Inflammatory macrophage treated with lipopolysaccharide for 4 hours (primary cell): ENCODE measurements at regions not wholly inside any gene's neighbourhood (a gene's known extent, or its start where the extent isn't known, plus 50 kb on each side); places are given as distances from the start of the nearest gene placed in this dataset.
"Not testable (repeated sequence)": the region's sequence is repeated elsewhere in the genome, so short reads cannot be mapped to it uniquely, and the experiment has no call there.

ENCODE experiments used
- DNase-seq: peaks from one replicate; pipeline ENCODE4 v3.0.0-alpha.2; 2020

- no peak for DNase-seq
Observed at GRCh38 chr2:76252704-76253103, 542.0 kb upstream of the GCFC2 start.

DNA sequence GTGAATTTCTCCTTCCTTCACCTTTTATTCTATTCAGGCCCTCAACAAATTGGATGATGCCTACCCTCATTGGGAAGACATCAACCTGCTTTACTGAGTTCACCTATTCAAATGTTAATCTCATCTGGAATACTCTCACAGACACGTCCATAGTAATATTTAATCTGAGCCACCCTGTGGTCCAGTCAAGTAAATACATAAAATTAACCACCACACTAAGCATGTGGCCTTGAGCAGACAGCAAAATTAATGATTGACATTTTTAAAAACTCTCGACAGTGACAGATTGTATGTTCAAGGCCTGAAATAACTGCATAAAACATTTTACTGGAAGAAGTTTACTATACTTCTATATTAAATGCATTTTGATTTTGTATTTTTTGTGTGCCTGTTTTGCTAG lies 540.6 kb upstream of the GCFC2 start:
- no peak for DNase-seq

GRCh38 chr2:76247006-76247405 lies 536.3 kb upstream of the GCFC2 start:
- no peak for DNase-seq

GRCh38 chr2:76211991-76212985 lies 501.6 kb upstream of the GCFC2 start:
- no peak for DNase-seq

GRCh38 chr2:76210551-76210950 lies 499.8 kb upstream of the GCFC2 start:
- no peak for DNase-seq

DNA sequence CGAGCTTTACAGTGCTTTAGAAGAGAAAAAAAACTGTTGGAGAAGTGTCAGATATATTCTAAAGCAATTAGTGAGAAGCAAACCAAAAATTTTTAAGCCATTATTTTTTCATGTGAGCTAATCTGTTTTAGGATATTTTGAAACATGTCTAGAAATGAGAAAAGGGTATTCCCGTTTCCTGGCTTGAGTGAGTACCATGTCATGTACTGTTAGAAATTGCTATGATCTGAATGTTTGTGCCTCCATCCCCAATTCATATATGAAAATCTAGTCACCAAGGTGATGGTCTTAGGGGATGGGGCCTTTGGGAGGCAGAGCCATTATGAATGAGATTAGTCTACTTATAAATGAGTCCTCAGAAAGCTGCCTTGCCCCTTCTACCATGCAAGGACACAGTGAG lies 493.3 kb upstream of the GCFC2 start:
- DNase-seq = no peak

DNA sequence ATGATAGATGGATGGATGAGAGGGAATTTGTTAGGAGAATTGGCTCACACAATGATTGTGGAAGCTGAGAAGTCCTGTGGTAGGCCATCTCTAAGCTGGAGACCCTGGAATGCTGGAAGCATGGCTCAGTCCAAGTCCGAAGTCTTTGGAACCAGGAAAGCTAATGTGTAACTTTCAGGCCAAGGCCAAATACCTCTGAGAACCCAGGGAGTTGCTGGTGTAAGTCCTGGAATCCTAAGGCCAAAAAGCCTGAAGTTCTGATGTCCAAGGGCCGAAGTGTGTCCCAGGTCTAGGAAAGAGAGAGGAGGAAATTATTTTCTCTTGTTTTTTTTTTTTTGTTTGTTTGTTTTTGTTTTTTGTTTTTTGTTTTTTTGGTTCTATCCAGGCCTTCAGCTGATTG lies 492.2 kb upstream of the GCFC2 start:
- no peak for DNase-seq

DNA sequence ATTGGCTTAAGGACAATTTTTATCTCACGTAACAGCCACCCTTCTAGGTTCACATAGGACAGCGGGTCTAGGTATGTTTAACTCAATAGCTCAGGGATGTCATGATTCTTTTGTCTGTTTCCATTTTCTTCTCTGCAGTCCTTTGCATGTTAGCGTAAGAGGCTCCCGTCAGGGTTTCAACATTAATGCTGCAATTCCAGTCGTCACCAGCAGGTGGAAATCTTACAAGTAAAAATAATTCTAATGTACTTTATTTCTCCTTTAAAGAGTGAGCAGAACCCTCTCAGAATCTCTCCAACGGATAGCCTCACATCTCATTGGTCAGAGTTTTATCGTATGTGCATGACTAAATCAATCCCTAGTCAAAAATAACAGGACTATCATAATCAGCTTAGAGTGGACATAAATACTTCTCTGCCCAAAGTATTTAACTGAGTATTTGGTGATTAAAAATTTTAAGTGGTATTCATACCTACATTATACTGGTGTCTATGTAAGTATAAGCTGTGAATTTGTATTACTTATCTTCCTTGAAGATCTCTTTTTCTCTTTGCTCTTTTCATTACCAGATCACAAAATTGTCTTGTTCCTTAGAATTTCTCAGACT lies 487.2 kb upstream of the GCFC2 start:
- peak; percentile 56 for DNase-seq

DNA sequence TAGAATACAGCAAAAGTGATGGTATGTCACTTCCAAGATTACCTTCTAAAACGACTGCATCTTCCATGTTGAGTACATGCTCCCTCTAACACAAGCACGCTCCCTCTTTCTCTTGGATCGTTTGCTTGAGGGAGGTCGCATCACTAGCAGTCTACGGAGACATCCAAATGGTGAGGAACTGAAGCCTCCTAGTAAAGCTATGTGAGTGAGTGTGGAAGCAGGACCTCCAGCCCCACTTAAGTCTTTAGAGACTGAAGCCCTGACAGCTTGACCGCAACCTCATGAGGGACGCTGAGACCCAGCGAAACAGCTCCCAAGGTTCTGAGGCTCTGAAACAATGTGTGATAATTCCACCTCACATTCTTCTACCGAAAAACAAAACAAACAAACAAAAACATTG lies 486.7 kb upstream of the GCFC2 start:
- DNase-seq = no peak

- no peak for DNase-seq
Observed at GRCh38 chr2:76194031-76194775, 483.5 kb upstream of the GCFC2 start.

DNA sequence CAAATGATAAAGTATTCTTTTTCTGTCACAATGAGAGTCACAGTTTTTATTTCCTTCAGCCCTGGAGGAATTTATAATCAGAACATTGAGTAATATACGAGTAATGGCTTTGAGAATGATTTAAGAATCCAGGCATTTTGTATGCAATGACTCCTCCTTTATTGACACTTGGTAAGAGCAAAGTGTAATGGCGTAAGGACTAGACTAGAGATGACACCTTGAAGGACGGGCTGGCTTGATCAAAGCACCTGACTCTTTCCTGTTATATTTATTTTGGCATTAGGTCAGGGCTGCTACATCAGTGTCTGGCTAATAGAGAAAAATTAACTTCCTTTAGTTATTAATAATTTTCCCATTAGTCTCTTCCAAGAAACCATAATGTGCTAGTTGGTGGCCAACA lies 482.4 kb upstream of the GCFC2 start:
- DNase-seq = no peak

GRCh38 chr2:76188334-76189008 lies 477.8 kb upstream of the GCFC2 start:
- no peak for DNase-seq

DNA sequence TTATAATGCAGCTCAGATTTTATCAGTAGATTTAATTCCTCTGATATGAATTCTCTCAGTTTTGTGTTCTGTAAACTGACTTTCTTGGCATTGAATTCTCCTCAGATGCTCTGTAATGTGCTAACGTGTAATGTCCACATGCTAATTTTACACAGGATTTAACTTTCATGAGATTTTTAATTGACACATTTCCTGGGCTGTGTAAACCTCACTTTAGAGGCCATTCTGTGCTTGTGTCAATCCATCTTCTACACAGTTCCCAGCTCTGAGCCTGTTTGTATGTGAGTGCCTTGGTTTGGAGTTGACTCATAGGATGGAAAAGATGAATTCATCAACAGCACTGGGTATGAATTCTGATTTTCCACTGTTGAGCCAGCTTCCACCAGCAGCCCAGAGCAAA lies 476.7 kb upstream of the GCFC2 start:
- DNase-seq = no peak

DNA sequence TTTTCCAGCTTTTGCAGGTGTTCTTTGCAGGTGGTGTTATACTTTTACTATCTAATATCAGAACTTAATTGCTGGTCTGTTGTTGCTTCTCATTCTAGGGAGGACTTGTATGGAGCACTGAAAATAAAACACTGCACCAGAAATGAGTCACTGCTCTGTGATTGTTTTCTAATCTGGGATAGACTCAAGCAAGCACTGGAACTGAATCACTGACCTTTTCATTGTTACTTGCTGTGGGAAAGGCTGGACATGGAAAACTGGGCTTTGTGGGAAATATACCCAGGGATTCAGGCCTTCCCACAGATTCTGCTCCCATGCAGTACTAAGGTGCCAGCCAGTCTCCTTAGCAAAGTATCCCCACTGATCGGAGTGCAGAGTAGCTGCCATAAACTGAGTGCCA lies 470.0 kb upstream of the GCFC2 start:
- no peak for DNase-seq

- no peak for DNase-seq
Observed at GRCh38 chr2:76178610-76179009, 467.9 kb upstream of the GCFC2 start.

- DNase-seq = no peak
Observed at GRCh38 chr2:76175295-76175694, 464.6 kb upstream of the GCFC2 start.

DNA sequence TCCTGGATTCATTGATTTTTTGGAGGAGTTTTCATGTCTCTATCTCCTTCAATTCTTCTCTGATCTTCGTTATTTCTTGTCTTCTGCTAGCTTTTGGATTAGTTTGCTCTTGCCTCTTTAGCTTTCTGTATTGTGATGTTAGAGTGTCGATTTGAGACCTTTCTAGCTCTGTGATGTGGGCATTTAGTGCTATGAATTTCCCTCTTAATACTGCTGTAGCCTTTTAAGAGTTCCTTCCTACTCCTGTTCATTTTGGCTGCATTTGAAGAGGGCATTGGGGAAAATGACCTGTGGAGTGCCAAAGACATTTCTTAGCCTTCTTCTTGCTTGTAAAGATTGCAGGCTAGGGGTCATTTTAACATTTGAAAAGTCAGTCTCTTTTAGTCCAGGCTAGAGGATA lies 463.8 kb upstream of the GCFC2 start:
- DNase-seq = no peak

- not testable (repeated sequence) for DNase-seq
Observed at GRCh38 chr2:76173206-76173605, 462.5 kb upstream of the GCFC2 start.

GRCh38 chr2:76172154-76172595 lies 461.5 kb upstream of the GCFC2 start:
- DNase-seq = not testable (repeated sequence)

DNA sequence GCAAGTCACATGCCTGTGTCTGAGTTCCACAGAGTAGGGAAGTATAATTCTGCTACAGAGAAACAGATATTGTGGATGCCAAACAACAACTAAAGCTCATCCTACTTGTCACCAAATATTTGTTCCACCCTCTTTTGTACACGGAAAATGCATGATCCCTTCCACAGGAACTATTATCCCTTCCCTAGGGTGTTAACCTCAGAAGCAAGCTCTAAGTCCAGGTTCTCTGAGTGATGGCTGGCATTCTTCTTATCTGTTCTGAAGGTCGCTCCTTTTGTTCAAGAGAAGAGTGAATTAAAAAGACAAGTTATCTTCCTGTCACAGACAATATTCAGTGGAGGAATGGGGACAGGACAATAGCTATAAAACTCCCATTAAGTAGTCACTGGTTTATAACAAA lies 460.1 kb upstream of the GCFC2 start:
- no peak for DNase-seq

DNA sequence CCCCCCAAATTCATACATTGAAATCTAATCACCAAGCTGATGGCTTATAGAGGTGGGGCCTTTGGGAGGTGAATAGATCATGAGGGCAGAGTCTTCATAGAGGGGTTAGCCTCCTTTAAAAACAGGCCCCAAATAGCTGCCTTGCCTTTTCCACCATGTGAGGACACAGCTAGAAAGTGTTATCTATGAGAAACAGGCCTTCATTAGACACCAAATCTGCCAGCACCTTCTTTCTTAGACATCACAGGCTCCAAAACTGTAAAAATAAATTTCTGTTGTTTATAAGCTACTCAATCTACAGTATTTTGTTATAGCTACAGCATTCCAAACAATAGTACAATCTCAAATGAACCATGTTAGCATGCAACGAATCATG lies 459.3 kb upstream of the GCFC2 start:
- DNase-seq = no peak

DNA sequence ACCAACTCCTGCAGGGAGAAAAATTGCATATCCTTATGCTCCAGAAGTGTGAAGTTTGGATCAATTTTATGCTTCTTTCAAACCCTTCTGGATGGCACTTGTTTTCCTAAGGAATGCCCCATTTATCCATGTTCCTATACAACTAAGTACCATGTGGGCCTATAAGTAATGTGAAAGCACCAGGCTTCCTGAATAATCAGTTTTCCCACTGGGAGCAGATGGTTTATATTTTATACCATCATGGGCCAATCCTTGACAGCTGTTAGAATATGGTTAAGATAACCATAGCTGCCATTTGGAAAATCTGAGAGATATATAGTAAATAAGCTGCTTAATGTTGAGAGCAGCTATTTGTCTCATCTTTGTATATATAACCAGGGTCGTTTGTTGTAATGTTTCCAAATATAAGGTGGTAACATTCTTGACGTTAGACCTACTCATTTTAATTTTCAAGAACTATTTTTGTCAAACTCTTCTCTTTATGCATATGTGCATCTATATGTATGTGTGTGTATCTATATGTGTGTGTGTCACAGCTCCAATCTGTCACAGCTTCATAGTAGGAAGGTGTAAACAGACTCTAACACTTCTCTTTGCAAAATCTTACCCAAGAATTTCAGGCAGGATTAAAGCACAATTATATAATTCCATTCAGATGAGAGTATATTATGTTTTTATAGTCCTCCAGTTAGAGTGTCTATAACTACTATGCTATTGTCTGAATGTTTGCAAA lies 458.7 kb upstream of the GCFC2 start:
- DNase-seq = no peak
